Globus pallidus (tissue), 1 donor: ENCODE measurements at regions not wholly inside any gene's neighbourhood (a gene's known extent, or its start where the extent isn't known, plus 50 kb on each side); places are given as distances from the start of the nearest gene placed in this dataset.

Source experiments
- DNase-seq: peaks from one replicate; pipeline ENCODE4 v3.0.0-alpha.2; 2015; ENCODE audit warnings: low spot score

DNA sequence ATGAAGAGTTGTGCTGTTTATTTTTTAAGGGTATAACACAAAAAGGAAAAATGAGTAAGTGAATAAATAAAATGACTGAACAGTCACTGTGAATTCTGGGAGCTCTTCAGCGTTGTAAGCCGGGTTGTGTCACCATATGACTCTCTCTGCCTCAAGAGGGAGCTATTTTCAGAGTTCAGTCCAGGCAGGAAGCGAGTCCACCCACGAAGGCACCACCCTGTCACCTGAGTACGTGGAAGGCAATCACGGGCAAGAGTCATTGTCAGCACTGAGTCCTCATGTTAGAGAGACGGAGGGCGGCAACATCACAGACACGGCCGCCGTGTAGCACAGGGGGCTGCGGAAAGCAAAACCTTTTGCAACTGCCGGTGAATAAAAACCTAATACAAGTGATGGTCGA lies 227.6 kb downstream of the UTP18 start:
- no peak for DNase-seq

- no peak for DNase-seq
Measured at GRCh38 chr17:51491416-51491815, 231.1 kb downstream of the UTP18 start.

GRCh38 chr17:51493206-51493605 lies 232.9 kb downstream of the UTP18 start:
- DNase-seq = no peak

DNA sequence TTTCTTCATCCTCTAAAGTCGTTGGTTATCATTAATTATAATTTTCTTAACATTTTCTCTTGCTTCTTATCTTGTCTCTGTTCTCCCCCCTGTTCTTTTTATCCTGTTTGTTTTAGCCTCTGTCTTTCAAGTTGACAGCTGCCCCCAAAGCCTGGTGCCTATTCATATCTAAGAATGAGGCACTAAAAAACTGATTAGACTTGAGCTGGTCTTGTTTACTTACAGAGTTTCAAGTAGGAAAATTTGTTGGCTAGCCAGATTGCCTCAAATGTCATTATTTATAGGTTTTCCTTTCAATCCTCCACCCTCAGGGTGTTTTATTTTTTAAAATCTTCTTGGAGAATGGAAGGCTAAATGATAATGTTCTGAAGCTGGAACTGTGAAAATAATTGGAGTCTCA lies 236.0 kb downstream of the UTP18 start:
- no peak for DNase-seq

GRCh38 chr17:51499897-51500296 lies 239.6 kb downstream of the UTP18 start:
- DNase-seq = no peak

DNA sequence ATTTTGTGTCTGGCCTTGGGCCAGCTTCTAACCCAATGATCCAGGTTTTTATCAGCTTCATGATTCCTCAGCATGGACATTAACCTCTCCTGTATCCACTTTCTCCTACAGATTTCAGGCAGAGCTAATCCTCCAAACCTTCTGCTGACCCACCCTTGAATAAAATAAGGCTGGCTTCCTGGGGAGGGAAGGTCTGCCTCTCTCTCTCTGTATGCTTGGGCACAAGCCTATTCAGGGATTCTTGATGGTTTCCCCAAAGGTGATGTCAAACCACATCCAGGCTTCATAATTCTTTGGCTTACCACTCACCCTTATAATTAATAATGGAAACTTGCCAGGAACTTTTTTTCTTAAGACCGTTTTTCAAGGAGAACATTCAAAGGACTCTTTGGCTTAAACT lies 240.1 kb downstream of the UTP18 start:
- no peak for DNase-seq

DNA sequence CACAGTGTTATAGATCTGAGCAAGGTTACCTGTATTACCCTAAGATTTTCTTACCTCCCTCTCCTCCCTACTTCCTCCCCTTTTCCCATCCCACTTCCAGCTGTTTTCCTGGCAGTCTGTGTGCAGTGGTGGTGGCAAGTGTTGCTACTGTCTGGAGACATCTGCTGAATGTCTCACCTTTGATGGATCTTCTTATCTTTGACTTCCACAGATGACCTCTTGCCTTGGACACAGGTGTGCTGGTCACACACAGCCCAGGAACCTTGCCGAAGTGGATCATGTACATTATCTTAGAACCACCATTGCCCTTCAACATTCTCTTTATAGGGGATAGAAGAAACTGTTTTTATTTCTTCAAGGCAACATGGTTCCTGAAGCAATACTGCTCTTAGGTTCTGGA lies 245.1 kb downstream of the UTP18 start:
- DNase-seq = no peak

DNA sequence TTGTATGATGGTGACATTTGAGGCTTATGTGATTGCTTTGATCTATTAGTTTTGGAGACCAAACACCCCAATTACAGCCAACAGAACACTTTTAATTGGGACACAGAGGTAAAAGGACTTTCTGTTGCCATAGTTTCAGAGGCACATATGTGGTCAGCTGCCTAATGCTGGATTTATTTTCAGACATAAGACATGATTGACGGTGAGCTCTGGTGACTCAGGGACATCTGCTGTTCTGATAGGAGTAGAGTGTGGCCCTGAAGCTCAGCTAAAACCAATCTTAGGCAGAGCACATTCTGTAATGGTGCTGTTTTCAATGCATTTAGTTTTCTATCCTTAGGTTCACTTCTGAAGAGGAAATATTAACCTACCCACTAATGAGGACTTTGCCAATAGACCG lies 247.1 kb downstream of the UTP18 start:
- no peak for DNase-seq

GRCh38 chr17:51508048-51508447 lies 247.7 kb downstream of the UTP18 start:
- DNase-seq = peak; percentile 79

DNA sequence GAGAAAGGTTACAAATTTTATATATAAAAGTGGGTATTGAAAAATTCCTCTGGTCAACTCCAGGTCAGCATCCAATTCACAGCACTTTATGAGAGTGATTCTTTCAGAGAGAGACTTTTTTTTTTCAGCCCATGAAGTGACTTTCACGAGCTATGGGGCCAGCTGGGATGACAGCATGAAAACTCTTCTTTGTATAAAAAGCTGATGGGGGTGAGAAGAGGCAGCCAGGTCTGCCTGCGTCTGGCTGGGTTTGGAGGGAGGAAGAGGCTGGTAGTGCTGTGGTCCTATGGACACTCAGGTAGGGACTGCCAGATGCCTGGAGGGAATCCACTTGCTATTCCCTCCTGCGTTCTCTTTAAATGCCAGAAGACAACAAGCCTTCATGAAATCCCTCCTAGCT lies 250.6 kb downstream of the UTP18 start:
- peak; percentile 75 for DNase-seq

GRCh38 chr17:51512220-51512907 lies 252.0 kb downstream of the UTP18 start:
- DNase-seq = no peak

- DNase-seq = no peak
Measured at GRCh38 chr17:51516924-51517323, 256.6 kb downstream of the UTP18 start.

DNA sequence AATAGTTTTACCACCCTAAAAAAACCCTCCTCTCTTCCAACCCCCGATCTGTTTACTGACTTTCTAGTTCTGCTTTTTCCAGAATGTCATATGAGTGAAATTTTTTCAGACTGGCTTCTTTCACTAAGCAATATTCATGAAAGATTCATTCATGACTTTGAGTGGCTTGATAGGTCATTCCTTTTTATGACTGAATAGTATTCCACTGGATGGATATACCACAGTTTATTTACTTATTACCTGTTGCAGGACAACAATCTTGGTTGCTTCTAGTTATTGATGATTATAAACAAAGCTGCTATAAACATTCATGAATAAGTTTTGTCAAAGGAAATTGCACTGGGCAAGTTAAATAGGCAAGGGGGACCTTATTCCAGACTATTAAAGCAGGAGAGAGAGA lies 264.2 kb downstream of the UTP18 start:
- no peak for DNase-seq

GRCh38 chr17:51526507-51526906 lies 266.2 kb downstream of the UTP18 start:
- no peak for DNase-seq

- DNase-seq = no peak
Measured at GRCh38 chr17:51527225-51527982, 267.1 kb downstream of the UTP18 start.

DNA sequence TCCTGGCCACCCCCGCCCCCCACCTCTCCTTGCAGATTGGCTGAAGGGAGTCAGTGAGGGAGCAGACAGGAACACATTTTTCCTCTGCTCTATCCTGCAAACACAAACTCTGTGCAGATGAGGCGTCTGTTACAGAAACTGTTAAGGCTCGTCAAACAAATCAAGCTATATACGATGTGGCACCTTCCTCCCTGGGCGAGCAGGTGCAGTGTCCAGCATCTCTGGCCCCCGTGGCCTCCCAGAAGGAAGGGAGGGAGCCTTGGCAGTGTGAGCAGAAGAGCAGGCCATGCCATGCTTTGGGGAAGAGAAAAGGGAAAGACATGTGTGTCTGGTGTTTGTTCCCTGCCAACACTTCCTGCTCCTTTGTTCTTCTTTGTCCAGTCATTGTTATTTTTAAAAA lies 267.8 kb downstream of the UTP18 start:
- no peak for DNase-seq

- DNase-seq = no peak
Measured at GRCh38 chr17:51533219-51533618, 272.9 kb downstream of the UTP18 start.

DNA sequence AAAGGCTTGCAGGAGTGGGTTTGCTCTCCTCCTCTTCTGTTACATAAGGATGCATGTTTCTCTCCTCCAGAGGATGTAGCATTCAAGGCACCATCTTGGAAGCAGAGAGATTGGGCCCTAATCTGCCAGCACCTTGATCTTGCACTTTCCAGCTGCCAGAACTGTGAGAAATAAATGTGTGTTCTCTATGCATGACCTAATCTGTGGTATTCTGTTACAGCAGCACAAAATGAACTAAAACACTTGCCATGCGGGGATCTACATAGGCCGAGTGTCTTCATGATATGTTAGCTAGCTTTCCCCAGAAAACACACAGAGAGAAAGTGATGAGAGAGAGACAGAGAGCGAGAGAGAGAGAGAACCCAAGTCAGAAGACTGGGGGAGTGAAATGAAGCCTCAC lies 273.5 kb downstream of the UTP18 start:
- DNase-seq = no peak

GRCh38 chr17:51536627-51537026 lies 276.3 kb downstream of the UTP18 start:
- DNase-seq = no peak

- no peak for DNase-seq
Measured at GRCh38 chr17:51537996-51538550, 277.7 kb downstream of the UTP18 start.

DNA sequence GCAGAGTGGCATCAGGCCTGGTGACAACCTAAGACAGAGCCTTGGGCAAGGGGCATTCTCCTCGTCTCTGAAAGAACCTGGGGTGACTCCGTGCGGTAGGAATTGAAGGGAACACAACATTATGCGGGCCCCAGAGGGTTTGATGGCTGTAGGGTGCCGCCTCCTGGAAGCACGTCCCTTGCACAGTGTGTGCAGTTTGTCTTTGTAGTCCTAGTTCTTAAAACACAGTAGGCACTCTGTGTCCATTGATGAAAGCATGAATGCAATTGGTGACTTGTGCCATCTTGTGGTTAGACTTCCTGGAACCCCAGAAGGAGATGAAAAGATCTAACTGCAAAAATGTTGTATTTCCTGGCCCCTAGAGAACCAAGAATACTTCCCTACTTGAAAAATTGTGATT lies 279.8 kb downstream of the UTP18 start:
- peak; percentile 80 for DNase-seq

- no peak for DNase-seq
Measured at GRCh38 chr17:51541215-51541614, 280.9 kb downstream of the UTP18 start.

- no peak for DNase-seq
Measured at GRCh38 chr17:51546114-51546513, 285.8 kb downstream of the UTP18 start.

DNA sequence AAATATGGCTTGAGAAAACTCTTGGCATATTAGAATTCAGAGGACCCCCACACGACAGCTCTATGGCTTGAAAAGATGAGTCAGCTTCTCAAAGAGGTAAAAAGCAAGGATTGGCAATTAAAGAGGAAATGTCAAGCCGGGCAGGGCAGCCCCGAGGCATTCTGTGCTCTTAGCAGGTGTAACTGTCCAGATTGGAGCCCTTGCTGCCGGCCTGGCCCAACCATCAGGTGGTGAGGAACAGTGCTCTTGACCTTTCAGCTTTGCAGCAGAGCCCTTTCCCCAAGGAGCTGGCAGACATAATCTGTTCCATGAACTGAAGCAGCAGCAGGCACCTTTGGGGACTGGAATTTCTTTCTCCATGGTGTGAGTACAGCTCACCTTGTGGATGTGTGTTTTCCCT lies 287.8 kb downstream of the UTP18 start:
- no peak for DNase-seq
